Ovary (tissue), 7 donors: ENCODE measurements at regions not wholly inside any gene's neighbourhood (a gene's known extent, or its start where the extent isn't known, plus 50 kb on each side); places are given as distances from the start of the nearest gene placed in this dataset.
"Not testable (repeated sequence)": the region's sequence is repeated elsewhere in the genome, so short reads cannot be mapped to it uniquely, and the experiment has no call there.

Source experiments
- DNase-seq, 5 donors: peaks; one replicate each; pipeline ENCODE4 v3.0.0-alpha.2; 2019 to 2020
- H3K27ac ChIP-seq, 2 donors: fragments of 200-600 bp; one replicate each; pipeline versions ENCODE4 v1.5.1 to v1.8.0; 2019 to 2022
- H3K27me3 ChIP-seq: fragments of 200-600 bp; one replicate; pipeline ENCODE4 v1.8.0; 2022
- H3K36me3 ChIP-seq: fragments of 200-600 bp; sonication (generic); one replicate; pipeline ENCODE4 v1.5.1; 2019
- H3K4me1 ChIP-seq: one replicate; pipeline ENCODE4 v1.8.1; 2013; ENCODE audit warnings: mild to moderate bottlenecking, moderate library complexity; ENCODE audit not compliant: insufficient read depth
- H3K4me3 ChIP-seq: fragments of 200-600 bp; sonication (generic); one replicate; pipeline ENCODE4 v1.5.1; 2017
- H3K9me3 ChIP-seq, 2 donors: fragments of 200-600 bp in 1 of 2; sonication (generic) in 1 of 2; one replicate each; pipeline versions ENCODE4 v1.5.1 to v1.8.1; 2013 to 2019; ENCODE audit warnings: mild to moderate bottlenecking in 1 of 2, moderate library complexity in 1 of 2
- EP300 ChIP-seq: sonication (generic); formaldehyde crosslinking; IDR thresholded peaks from one replicate; pipeline ENCODE4 v1.6.1; 2017; ENCODE audit warnings: antibody characterized with exemption
- POLR2A ChIP-seq: fragments of 450-650 bp; IDR thresholded peaks from one replicate; pipeline ENCODE4 v1.6.1; 2017; ENCODE audit warnings: antibody characterized with exemption, mild to moderate bottlenecking, moderate library complexity
- WGBS, 3 donors: extraction: QIAGEN DNeasy Blood & Tissue Kit in 1 of 3; methylation state at CpG; one replicate each; pipeline versions ENCODE4 v1.1.5 to v1.1.7; 2013 to 2017; 5-methylcytosine and 5-hydroxymethylcytosine counted together
- intact Hi-C, 4 donors: fragments of 100-400 bp; cut with DNase I; formaldehyde crosslinking; loops; one replicate each; pipeline versions ENCODE4 v1.11.0 to v1.15.1; 2022 to 2023
- TF ChIP-seq, protein P1 (sequence below), 3 donors: fragments of 450-650 bp in 2 of 3; fragments of 200-600 bp in 1 of 3; IDR thresholded peaks; one replicate each; pipeline versions ENCODE4 v1.5.1 to v1.8.0; 2016 to 2022; ENCODE audit warnings: antibody characterized with exemption in 3 of 3, mild to moderate bottlenecking in 1 of 3
- donor health status: DM: no; HTN: no; CAD: no; lungs with moderate emphysema.
- donor health status: DM: no; HTN: no; CAD: no.
- donor health status: Bipolar disorder and iron deficiency.
- donor health status: DM: no; HTN: no; CAD: no.
- donor health status: DM: yes; HTN: yes; CAD: no.

DNA sequence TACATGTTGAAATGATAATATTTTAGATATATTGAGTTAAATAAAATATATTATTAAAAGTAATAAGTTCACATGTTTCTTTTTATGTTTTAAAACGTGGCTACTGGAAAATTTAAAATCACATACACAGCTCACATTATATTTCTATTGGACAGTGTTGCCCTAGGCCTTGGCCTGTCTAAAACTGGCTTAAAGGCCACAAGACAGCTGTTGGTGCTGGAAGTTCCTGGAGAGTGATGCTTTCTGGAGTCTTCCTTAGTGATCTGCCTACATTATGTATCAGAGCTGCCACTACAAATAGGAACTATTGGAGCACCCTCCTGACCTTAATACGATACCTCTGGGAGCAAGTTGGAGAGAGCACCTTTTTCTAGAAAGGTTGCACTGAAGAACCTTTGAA, 254.1 kb upstream of the C2CD4B start:
- no peak overlapping the region for H3K27ac ChIP-seq
- intact Hi-C loops, result no loop called here

DNA sequence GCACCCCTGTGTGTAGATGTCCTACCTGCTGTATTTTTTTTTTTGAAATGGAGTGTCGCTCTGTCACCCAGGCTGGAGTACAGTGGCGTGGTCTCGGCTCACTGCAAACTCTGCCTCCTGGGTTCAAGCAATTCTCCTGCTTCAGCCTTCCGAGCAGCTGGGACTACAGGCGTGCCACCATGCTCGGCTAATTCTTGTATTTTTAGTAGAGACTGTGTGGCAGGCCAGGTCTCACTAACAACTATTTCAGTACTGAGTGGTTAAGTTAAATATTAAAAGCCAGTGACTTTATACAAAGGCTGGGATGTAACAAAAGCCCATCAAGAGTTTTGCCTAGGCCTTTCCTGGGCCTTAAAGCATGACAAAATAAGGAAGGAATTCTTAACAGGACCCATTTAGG, 255.3 kb upstream of the C2CD4B start:
- intact Hi-C loops, H3K36me3 ChIP-seq, H3K27ac ChIP-seq, H3K4me1 ChIP-seq, H3K9me3 ChIP-seq, H3K4me3 ChIP-seq, DNase-seq, H3K27me3 ChIP-seq: not testable (repeated sequence)
- 97 to 98% (median 97%) methylated on average over 6 of the region's 6 CpGs for WGBS, 3 donors

More for the DNA sequence above, 254.1 kb upstream of the C2CD4B start:
- Histone ChIP-seq H3K36me3 (no peaks in the 10 kb centered on the region), H3K27me3 (no peaks in the 10 kb centered on the region), H3K9me3 (no peaks in the 10 kb centered on the region), H3K4me3 (no peak overlapping the region), H3K4me1 (no peaks in the 10 kb centered on the region)
- TF ChIP-seq POLR2A (no peak), EP300 (no peak)
- TF ChIP-seq, protein P1, sequence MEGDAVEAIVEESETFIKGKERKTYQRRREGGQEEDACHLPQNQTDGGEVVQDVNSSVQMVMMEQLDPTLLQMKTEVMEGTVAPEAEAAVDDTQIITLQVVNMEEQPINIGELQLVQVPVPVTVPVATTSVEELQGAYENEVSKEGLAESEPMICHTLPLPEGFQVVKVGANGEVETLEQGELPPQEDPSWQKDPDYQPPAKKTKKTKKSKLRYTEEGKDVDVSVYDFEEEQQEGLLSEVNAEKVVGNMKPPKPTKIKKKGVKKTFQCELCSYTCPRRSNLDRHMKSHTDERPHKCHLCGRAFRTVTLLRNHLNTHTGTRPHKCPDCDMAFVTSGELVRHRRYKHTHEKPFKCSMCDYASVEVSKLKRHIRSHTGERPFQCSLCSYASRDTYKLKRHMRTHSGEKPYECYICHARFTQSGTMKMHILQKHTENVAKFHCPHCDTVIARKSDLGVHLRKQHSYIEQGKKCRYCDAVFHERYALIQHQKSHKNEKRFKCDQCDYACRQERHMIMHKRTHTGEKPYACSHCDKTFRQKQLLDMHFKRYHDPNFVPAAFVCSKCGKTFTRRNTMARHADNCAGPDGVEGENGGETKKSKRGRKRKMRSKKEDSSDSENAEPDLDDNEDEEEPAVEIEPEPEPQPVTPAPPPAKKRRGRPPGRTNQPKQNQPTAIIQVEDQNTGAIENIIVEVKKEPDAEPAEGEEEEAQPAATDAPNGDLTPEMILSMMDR (IDR thresholded peaks at IDR 0.05), result no peak
- no peak for DNase-seq
- 51 to 64% (median 53%) methylated on average over 2 of the region's 2 CpGs for WGBS, 3 donors

DNA sequence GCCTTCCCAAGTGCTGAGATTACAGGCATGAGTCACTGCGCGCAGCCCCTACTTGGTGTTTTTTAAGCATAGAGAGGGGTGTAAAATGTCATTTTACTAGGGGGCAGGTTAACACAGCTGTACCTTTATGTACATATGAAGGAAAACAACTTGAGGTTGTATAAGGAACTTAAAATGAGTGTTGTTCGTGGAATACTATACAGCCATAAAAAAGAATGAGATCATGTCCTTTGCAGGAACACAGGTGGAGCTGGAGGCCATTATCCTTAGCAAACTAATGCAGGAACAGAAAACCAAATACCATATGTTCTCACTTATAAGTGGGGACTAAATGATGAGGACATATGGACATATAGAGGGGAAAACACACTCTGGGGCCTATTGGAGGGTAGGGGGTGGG, 256.2 kb upstream of the C2CD4B start:
- Histone ChIP-seq H3K27ac (no peak overlapping the region), H3K36me3 (no peaks in the 10 kb centered on the region), H3K4me3 (no peak overlapping the region), H3K9me3 (no peaks in the 10 kb centered on the region), H3K4me1 (no peaks in the 10 kb centered on the region), H3K27me3 (no peaks in the 10 kb centered on the region)
- no peak for DNase-seq
- 95 to 98% (median 97%) methylated on average over 3 of the region's 3 CpGs for WGBS, 3 donors
- intact Hi-C loops, result no loop called here
- no peak for TF ChIP-seq POLR2A
- TF ChIP-seq EP300, result no peak
- TF ChIP-seq, protein P1 (IDR thresholded peaks at IDR 0.05), result no peak

DNA sequence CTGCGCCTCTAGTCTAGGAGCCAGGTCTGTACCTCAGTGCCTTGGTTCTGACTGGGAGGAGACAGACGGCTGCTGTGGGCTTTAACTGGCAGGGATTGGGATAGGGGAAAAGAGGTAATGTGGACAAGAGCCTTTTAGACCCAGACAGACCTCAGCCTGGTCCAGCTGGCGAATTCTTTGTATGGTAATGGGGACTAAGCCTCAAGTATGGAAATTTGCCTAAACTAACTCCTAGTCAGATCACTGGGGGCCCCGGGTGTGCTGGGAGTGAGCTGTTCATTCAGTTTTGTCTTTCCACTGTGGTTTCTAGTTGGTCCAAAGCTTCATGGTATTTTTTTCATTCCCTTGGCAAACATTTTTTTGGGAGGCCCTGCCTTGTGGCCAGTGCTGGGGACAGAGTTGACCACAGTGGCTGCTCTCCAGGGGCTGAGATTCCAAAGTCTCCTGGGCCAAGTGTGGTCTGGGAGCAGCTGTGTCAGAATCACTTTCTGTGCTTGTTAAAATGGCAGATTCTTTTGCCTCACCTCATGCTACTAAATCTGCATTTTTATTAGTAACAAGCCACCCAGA, 261.4 kb upstream of the C2CD4B start:
- no peaks in the 10 kb centered on the region for H3K4me1 ChIP-seq
- 76 to 84% (median 82%) methylated on average over 4 of the region's 4 CpGs for WGBS, 3 donors
- no peak for DNase-seq
- no peaks in the 10 kb centered on the region for H3K27me3 ChIP-seq
- no peak for TF ChIP-seq POLR2A
- no peak for TF ChIP-seq EP300
- TF ChIP-seq, protein P1 (IDR thresholded peaks at IDR 0.05), result no peak
- H3K36me3 ChIP-seq, result no peaks in the 10 kb centered on the region
- H3K9me3 ChIP-seq, result no peaks in the 10 kb centered on the region
- intact Hi-C loops, result no loop called here
- no peak overlapping the region for H3K27ac ChIP-seq
- no peak overlapping the region for H3K4me3 ChIP-seq

DNA sequence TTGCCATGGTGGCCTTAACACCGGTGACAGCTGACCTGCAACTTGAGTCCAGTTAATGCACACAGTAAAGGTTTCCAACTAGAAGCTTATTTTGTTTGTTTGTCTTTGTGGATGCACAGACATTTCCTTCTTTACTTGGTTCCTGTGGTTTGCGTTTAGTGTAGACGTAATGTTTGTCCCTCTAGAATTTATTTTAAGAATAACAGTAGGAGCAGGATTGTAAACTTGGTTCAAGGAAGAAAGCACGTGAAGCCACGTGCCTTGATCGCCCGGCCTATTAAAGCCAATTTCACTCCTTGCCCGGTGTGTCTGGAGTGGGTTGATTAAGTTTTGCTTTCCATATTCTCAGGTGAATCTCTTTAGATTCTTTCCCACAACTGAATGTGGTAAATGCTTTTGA, 263.2 kb upstream of the C2CD4B start:
- intact Hi-C loops, result no loop called here
- Histone ChIP-seq H3K9me3 (no peaks in the 10 kb centered on the region), H3K4me3 (no peak overlapping the region), H3K27ac (no peak overlapping the region), H3K4me1 (no peaks in the 10 kb centered on the region), H3K27me3 (no peaks in the 10 kb centered on the region), H3K36me3 (no peaks in the 10 kb centered on the region)
- 94 to 98% (median 97%) methylated on average over 8 of the region's 8 CpGs for WGBS, 3 donors
- DNase-seq, result no peak
- TF ChIP-seq EP300, result no peak
- TF ChIP-seq, protein P1 (IDR thresholded peaks at IDR 0.05), result no peak
